ENCODE measurements at regions not wholly inside any gene's neighbourhood (a gene's known extent, or its start where the extent isn't known, plus 50 kb on each side); places are given as distances from the start of the nearest gene placed in this dataset.

- H3K27ac Mint-ChIP-seq (ENCODE audit: unreplicated experiment), result no peak overlapping the region
- no peaks in the 10 kb centered on the region for H3K36me3 Mint-ChIP-seq (ENCODE audit: low read depth)
- no peak for DNase-seq (ENCODE audit: low spot score)
- H3K4me3 Mint-ChIP-seq (ENCODE audit: unreplicated experiment), result no peak overlapping the region
- H3K27me3 Mint-ChIP-seq (ENCODE audit: low read depth), result no peaks in the 10 kb centered on the region
- peaks cover 16% of the 10 kb centered on the region for H3K4me1 Mint-ChIP-seq (ENCODE audit: low read depth)
- TF ChIP-seq CTCF (IDR thresholded peaks at IDR 0.05), result no peak
- no peaks in the 10 kb centered on the region for H3K9me3 Mint-ChIP-seq (ENCODE audit: low read depth)
These were observed 610.8 kb downstream of the TLE1 start for GRCh38 chr9:81078555-81078954.

GRCh38 chr9:81077572-81077971, 611.8 kb downstream of the TLE1 start:
- TF ChIP-seq CTCF (IDR thresholded peaks at IDR 0.05), result no peak
- H3K27ac Mint-ChIP-seq (ENCODE audit: unreplicated experiment), result no peak overlapping the region

GRCh38 chr9:81076131-81076530, 613.2 kb downstream of the TLE1 start:
- DNase-seq (ENCODE audit: low spot score), result no peak
- no peak overlapping the region for H3K4me3 Mint-ChIP-seq (ENCODE audit: unreplicated experiment)
- no peaks in the 10 kb centered on the region for H3K9me3 Mint-ChIP-seq (ENCODE audit: low read depth)
- TF ChIP-seq CTCF (IDR thresholded peaks at IDR 0.05), result no peak
- no peaks in the 10 kb centered on the region for H3K36me3 Mint-ChIP-seq (ENCODE audit: low read depth)
- H3K27me3 Mint-ChIP-seq (ENCODE audit: low read depth), result no peaks in the 10 kb centered on the region
- no peaks in the 10 kb centered on the region for H3K4me1 Mint-ChIP-seq (ENCODE audit: low read depth)
- H3K27ac Mint-ChIP-seq (ENCODE audit: unreplicated experiment), result no peak overlapping the region

More at GRCh38 chr9:81077572-81077971, 611.8 kb downstream of the TLE1 start:
- H3K9me3 Mint-ChIP-seq (ENCODE audit: low read depth), result no peaks in the 10 kb centered on the region
- DNase-seq (ENCODE audit: low spot score), result no peak
- no peaks in the 10 kb centered on the region for H3K36me3 Mint-ChIP-seq (ENCODE audit: low read depth)
- H3K27me3 Mint-ChIP-seq (ENCODE audit: low read depth), result no peaks in the 10 kb centered on the region
- peaks cover 8% of the 10 kb centered on the region for H3K4me1 Mint-ChIP-seq (ENCODE audit: low read depth)
- no peak overlapping the region for H3K4me3 Mint-ChIP-seq (ENCODE audit: unreplicated experiment)

GRCh38 chr9:81074221-81074620, 615.1 kb downstream of the TLE1 start:
- Mint-ChIP-seq H3K36me3 (ENCODE audit: low read depth) (no peaks in the 10 kb centered on the region), H3K4me1 (ENCODE audit: low read depth) (no peaks in the 10 kb centered on the region), H3K4me3 (ENCODE audit: unreplicated experiment) (no peak overlapping the region), H3K27me3 (ENCODE audit: low read depth) (no peaks in the 10 kb centered on the region), H3K27ac (ENCODE audit: unreplicated experiment) (no peak overlapping the region), H3K9me3 (ENCODE audit: low read depth) (no peaks in the 10 kb centered on the region)
- no peak for DNase-seq (ENCODE audit: low spot score)
- no peak for TF ChIP-seq CTCF (IDR thresholded peaks at IDR 0.05)

GRCh38 chr9:81073821-81074220, 615.5 kb downstream of the TLE1 start:
- no peaks in the 10 kb centered on the region for H3K9me3 Mint-ChIP-seq (ENCODE audit: low read depth)
- no peak for TF ChIP-seq CTCF (IDR thresholded peaks at IDR 0.05)
- no peak for DNase-seq (ENCODE audit: low spot score)
- no peaks in the 10 kb centered on the region for H3K27me3 Mint-ChIP-seq (ENCODE audit: low read depth)
- H3K4me1 Mint-ChIP-seq (ENCODE audit: low read depth), result no peaks in the 10 kb centered on the region
- no peak overlapping the region for H3K27ac Mint-ChIP-seq (ENCODE audit: unreplicated experiment)
- no peaks in the 10 kb centered on the region for H3K36me3 Mint-ChIP-seq (ENCODE audit: low read depth)
- H3K4me3 Mint-ChIP-seq (ENCODE audit: unreplicated experiment), result no peak overlapping the region

Measured in chondrocyte (in vitro differentiated cells).